B cell (primary cell): ENCODE measurements at regions not wholly inside any gene's neighbourhood (a gene's known extent, or its start where the extent isn't known, plus 50 kb on each side); places are given as distances from the start of the nearest gene placed in this dataset.

ENCODE experiments used
- EZH2 ChIP-seq: IDR thresholded peaks from 2 replicates; pipeline ENCODE4 v1.6.1; 2012; ENCODE audit warnings: borderline replicate concordance, low read depth, mild to moderate bottlenecking, moderate library complexity, low read length; ENCODE audit not compliant: insufficient read depth, poor library complexity, severe bottlenecking
- TF ChIP-seq, protein P1 (sequence below): fragments of 200-600 bp; IDR thresholded peaks from one replicate; pipeline ENCODE4 v1.8.0; 2022; ENCODE audit warnings: antibody characterized with exemption, mild to moderate bottlenecking

DNA sequence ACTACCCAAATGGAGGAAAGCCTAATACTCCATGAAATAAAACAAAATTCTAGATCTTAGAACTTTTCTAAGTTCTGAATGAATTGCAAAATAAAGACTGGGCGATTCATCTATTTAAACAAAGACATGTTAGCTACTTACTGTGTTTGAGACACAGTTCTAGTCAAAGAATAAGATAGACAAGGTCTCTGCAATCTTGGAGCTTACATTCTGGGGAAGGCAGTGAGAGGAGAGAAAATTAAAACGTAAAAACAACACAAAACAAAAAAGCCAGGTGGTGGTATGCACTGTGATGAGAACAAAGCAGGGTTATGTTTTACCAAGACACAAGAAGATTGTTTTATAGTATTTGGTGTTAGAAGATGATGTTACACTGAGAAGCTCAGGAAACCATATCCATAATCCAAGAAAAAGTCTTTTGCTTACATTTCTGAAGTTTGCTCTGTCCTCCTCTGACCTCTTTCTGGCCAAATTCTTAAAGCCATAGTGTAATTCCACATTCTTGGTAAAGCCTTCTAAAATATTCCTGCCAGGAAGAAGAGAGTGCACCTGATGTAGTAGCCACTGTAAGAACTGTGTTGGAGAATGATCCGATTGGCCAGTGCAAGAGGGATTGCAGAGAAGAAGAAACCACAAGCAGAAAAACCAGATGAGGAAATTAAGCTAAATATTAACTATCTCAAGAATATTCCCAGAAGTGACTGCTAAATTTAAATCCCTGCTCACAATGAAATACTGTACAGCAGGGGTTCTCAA, 218.4 kb downstream of the PCSK1 start:
- TF ChIP-seq, protein P1, sequence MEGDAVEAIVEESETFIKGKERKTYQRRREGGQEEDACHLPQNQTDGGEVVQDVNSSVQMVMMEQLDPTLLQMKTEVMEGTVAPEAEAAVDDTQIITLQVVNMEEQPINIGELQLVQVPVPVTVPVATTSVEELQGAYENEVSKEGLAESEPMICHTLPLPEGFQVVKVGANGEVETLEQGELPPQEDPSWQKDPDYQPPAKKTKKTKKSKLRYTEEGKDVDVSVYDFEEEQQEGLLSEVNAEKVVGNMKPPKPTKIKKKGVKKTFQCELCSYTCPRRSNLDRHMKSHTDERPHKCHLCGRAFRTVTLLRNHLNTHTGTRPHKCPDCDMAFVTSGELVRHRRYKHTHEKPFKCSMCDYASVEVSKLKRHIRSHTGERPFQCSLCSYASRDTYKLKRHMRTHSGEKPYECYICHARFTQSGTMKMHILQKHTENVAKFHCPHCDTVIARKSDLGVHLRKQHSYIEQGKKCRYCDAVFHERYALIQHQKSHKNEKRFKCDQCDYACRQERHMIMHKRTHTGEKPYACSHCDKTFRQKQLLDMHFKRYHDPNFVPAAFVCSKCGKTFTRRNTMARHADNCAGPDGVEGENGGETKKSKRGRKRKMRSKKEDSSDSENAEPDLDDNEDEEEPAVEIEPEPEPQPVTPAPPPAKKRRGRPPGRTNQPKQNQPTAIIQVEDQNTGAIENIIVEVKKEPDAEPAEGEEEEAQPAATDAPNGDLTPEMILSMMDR = no peak
- TF ChIP-seq EZH2 = no peak
